H1 (cell line): ENCODE measurements at regions not wholly inside any gene's neighbourhood (a gene's known extent, or its start where the extent isn't known, plus 50 kb on each side); places are given as distances from the start of the nearest gene placed in this dataset.

Experiments
- CTCF ChIA-PET: fragments of 300-600 bp; sonication (Branson Sonifier 250); formaldehyde crosslinking; loops from one replicate; lab custom pipeline; 2021; ENCODE audit not compliant: partially characterized antibody; lab: Charles Lee
- POLR2A ChIA-PET: fragments of 300-600 bp; sonication (Branson Sonifier 250); formaldehyde crosslinking; loops from one replicate; lab custom pipeline; 2021; ENCODE audit warnings: inconsistent platforms; ENCODE audit not compliant: partially characterized antibody; lab: Charles Lee
- DNase-seq, 2 experiments: peaks; one replicate each; pipeline versions ENCODE4 v3.0.0 to v3.0.0-alpha.2; 2010 to 2022; ENCODE audit warnings: low spot score in 2 of 2, low read depth in 1 of 2, mixed read lengths in 1 of 2
- FAIRE-seq: peaks from 2 replicates; lab custom pipeline; 2011; peaks lifted over from hg19 to GRCh38; lab: Jason Lieb, UNC
- H2AFZ ChIP-seq: 2 replicates; pipeline ENCODE4 v1.8.1; 2012; ENCODE audit warnings: low read length, inconsistent platforms
- H2AK5ac ChIP-seq: 2 replicates; pipeline ENCODE4 v1.6.1; 2013; ENCODE audit warnings: low read depth, low read length
- H2BK120ac ChIP-seq: replicated peaks from 2 replicates; pipeline ENCODE3; 2013; ENCODE audit warnings: low read depth, low read length, inconsistent platforms
- H2BK12ac ChIP-seq: 2 replicates; pipeline ENCODE4 v1.6.1; 2013; ENCODE audit warnings: low read depth, low read length
- H2BK15ac ChIP-seq: 2 replicates; pipeline ENCODE4 v1.6.1; 2013; ENCODE audit warnings: low read length
- H2BK20ac ChIP-seq: 2 replicates; pipeline ENCODE4 v1.6.1; 2013; ENCODE audit warnings: low read length
- H2BK5ac ChIP-seq: 2 replicates; pipeline ENCODE4 v1.6.1; 2013; ENCODE audit warnings: low read depth, low read length
- H3K14ac ChIP-seq: 2 replicates; pipeline ENCODE4 v1.6.1; 2013; ENCODE audit warnings: inconsistent platforms; ENCODE audit not compliant: insufficient read length
- H3K18ac ChIP-seq: 2 replicates; pipeline ENCODE4 v1.6.1; 2013; ENCODE audit warnings: low read length; ENCODE audit errors: extremely low read depth
- H3K23ac ChIP-seq: 2 replicates; pipeline ENCODE4 v1.6.1; 2013; ENCODE audit warnings: inconsistent platforms; ENCODE audit not compliant: insufficient read length
- H3K23me2 ChIP-seq: 2 replicates; pipeline ENCODE4 v1.6.1; 2013; ENCODE audit warnings: low read depth, low read length
- H3K27ac ChIP-seq: 2 replicates; pipeline ENCODE4 v1.6.1; 2011; ENCODE audit warnings: low read depth, low read length, inconsistent platforms
- H3K27me3 ChIP-seq, 4 experiments: replicated peaks in 1 of 4; 1 replicate in 1 of 4; 2 replicates in 3 of 4; pipeline versions ENCODE4 v1.6.1 to v1.8.1; 2011 to 2013; ENCODE audit warnings: low read length in 3 of 4, mild to moderate bottlenecking in 3 of 4, inconsistent platforms in 2 of 4, mixed read lengths in 2 of 4, moderate library complexity in 1 of 4; ENCODE audit not compliant: control insufficient read depth in 3 of 4, insufficient read depth in 3 of 4; ENCODE audit errors: extremely low read depth in 1 of 4
- H3K36me3 ChIP-seq, 4 experiments: 2 replicates each; pipeline versions ENCODE4 v1.6.1 to v1.8.1; 2011 to 2013; ENCODE audit warnings: mild to moderate bottlenecking in 4 of 4, low read length in 3 of 4, moderate library complexity in 2 of 4, control low read depth in 1 of 4, inconsistent platforms in 1 of 4; ENCODE audit not compliant: insufficient read depth in 4 of 4, control insufficient read depth in 2 of 4
- H3K4ac ChIP-seq: replicated peaks from 2 replicates; pipeline ENCODE3; 2013; ENCODE audit warnings: low read length, low read depth, mixed read lengths, inconsistent platforms; ENCODE audit not compliant: insufficient read length
- H3K4me1 ChIP-seq, 4 experiments: replicated peaks in 1 of 4; 1 replicate in 1 of 4; 2 replicates in 3 of 4; pipeline versions ENCODE4 v1.6.1 to v1.8.1; 2011 to 2013; ENCODE audit warnings: low read length in 3 of 4, inconsistent platforms in 2 of 4, mixed read lengths in 1 of 4; ENCODE audit not compliant: insufficient read depth in 4 of 4, control insufficient read depth in 3 of 4
- H3K4me2 ChIP-seq, 2 experiments: 2 replicates each; pipeline versions ENCODE4 v1.6.1 to v1.8.1; 2011 to 2013; ENCODE audit warnings: low read depth in 2 of 2, low read length in 2 of 2, control low read depth in 1 of 2, inconsistent platforms in 1 of 2, mild to moderate bottlenecking in 1 of 2; ENCODE audit not compliant: insufficient read depth in 1 of 2
- H3K4me3 ChIP-seq, 4 experiments: fragments of 200-600, 300-600 bp in 1 of 4; sonication (generic), shearing (Covaris generic), sonication (Bioruptor Twin) in 1 of 4; 2 replicates each; pipeline versions ENCODE4 v1.5.1 to v1.8.1; 2011 to 2016; ENCODE audit warnings: low read length in 4 of 4, low read depth in 3 of 4, control low read depth in 2 of 4, inconsistent platforms in 2 of 4, mild to moderate bottlenecking in 2 of 4, mixed read lengths in 1 of 4, moderate library complexity in 1 of 4; ENCODE audit not compliant: insufficient read depth in 2 of 4; ENCODE audit errors: extremely low read depth in 1 of 4
- H3K56ac ChIP-seq: replicated peaks from 2 replicates; pipeline ENCODE3; 2013; ENCODE audit warnings: low read depth, mild to moderate bottlenecking, mixed read lengths, low read length, inconsistent platforms; ENCODE audit not compliant: insufficient read length
- H3K79me1 ChIP-seq: 2 replicates; pipeline ENCODE4 v1.6.1; 2013; ENCODE audit warnings: low read depth, low read length, control low read depth
- H3K79me2 ChIP-seq, 2 experiments: 2 replicates each; pipeline versions ENCODE4 v1.6.1 to v1.8.1; 2012 to 2013; ENCODE audit warnings: low read length in 2 of 2, mild to moderate bottlenecking in 2 of 2, inconsistent platforms in 1 of 2; ENCODE audit not compliant: insufficient read depth in 2 of 2, control insufficient read depth in 1 of 2
- H3K9ac ChIP-seq, 4 experiments: replicated peaks in 1 of 4; 1 replicate in 1 of 4; 2 replicates in 3 of 4; pipeline versions ENCODE4 v1.6.1 to v1.8.1; 2011 to 2013; ENCODE audit warnings: low read depth in 3 of 4, low read length in 3 of 4, control low read depth in 2 of 4, mild to moderate bottlenecking in 2 of 4, moderate library complexity in 2 of 4, inconsistent platforms in 1 of 4; ENCODE audit errors: extremely low read depth in 1 of 4
- H3K9me3 ChIP-seq, 2 experiments: 2 replicates each; pipeline versions ENCODE4 v1.6.1 to v1.8.1; 2012 to 2013; ENCODE audit warnings: mild to moderate bottlenecking in 2 of 2, moderate library complexity in 2 of 2, control low read depth in 1 of 2, inconsistent platforms in 1 of 2, low read depth in 1 of 2, low read length in 1 of 2, mixed read lengths in 1 of 2; ENCODE audit not compliant: insufficient read depth in 2 of 2
- H4K20me1 ChIP-seq, 2 experiments: replicated peaks in 1 of 2; 2 replicates each; pipeline versions ENCODE3 to v1.8.1; 2011 to 2013; ENCODE audit warnings: inconsistent platforms in 2 of 2, low read length in 2 of 2, mild to moderate bottlenecking in 1 of 2; ENCODE audit not compliant: insufficient read depth in 2 of 2, control insufficient read depth in 1 of 2
- H4K5ac ChIP-seq: 2 replicates; pipeline ENCODE4 v1.6.1; 2013; ENCODE audit warnings: low read length, low read depth, mixed read lengths, inconsistent platforms; ENCODE audit not compliant: insufficient read length
- H4K8ac ChIP-seq: 2 replicates; pipeline ENCODE4 v1.8.0; 2013; ENCODE audit warnings: mild to moderate bottlenecking, moderate library complexity, low read length, inconsistent platforms; ENCODE audit not compliant: insufficient read depth; ENCODE audit errors: extremely low read depth
- H4K91ac ChIP-seq: replicated peaks from 2 replicates; pipeline ENCODE3; 2013; ENCODE audit warnings: low read length, mixed read lengths, inconsistent platforms; ENCODE audit not compliant: insufficient read length
- BRCA1 ChIP-seq: IDR thresholded peaks from 2 replicates; pipeline ENCODE4 v1.6.1; 2012; ENCODE audit warnings: low read depth, low read length, improper control_type of control experiment
- CBX5 ChIP-seq: fragments of 300-800, 300-1000 bp; sonication (generic); IDR thresholded peaks from 2 replicates; pipeline ENCODE4 v1.7.1; 2016; ENCODE audit warnings: antibody characterized with exemption, low read length, low read depth
- CEBPB ChIP-seq: IDR thresholded peaks from 2 replicates; pipeline ENCODE4 v1.6.1; 2012; ENCODE audit warnings: low read depth, low read length
- CHD2 ChIP-seq: IDR thresholded peaks from 2 replicates; pipeline ENCODE4 v1.6.1; 2012; ENCODE audit warnings: low read length, improper control_type of control experiment
- JUND ChIP-seq: IDR thresholded peaks from 2 replicates; pipeline ENCODE4 v1.6.1; 2011; ENCODE audit warnings: mild to moderate bottlenecking, improper control_type of control experiment, low read length
- KDM1A ChIP-seq: fragments of 200-600, 300-600 bp; sonication (generic); IDR thresholded peaks from 2 replicates; pipeline ENCODE4 v1.7.1; 2016; ENCODE audit warnings: mild to moderate bottlenecking, low read length, borderline replicate concordance
- MAFK ChIP-seq: IDR thresholded peaks from 2 replicates; pipeline ENCODE4 v1.6.1; 2012; ENCODE audit warnings: low read depth, mild to moderate bottlenecking, improper control_type of control experiment, low read length
- PHF8 ChIP-seq: fragments of 200-600 bp; sonication (generic); conservative IDR thresholded peaks from 2 replicates; pipeline ENCODE4 v1.7.1; 2012; ENCODE audit warnings: low read depth, mild to moderate bottlenecking, inconsistent platforms, low read length, moderate library complexity
- POLR2A ChIP-seq, 2 experiments: IDR thresholded peaks; 1 replicate in 1 of 2; 2 replicates in 1 of 2; pipeline ENCODE4 v1.6.1; 2011; ENCODE audit warnings: low read depth in 2 of 2, low read length in 2 of 2, mild to moderate bottlenecking in 2 of 2; ENCODE audit errors: control extremely low read depth in 1 of 2
- RBBP5 ChIP-seq: IDR thresholded peaks from 2 replicates; pipeline ENCODE4 v1.7.1; 2012; ENCODE audit warnings: low read depth, mild to moderate bottlenecking, inconsistent platforms, low read length, moderate library complexity, borderline replicate concordance
- SIN3A ChIP-seq, 2 experiments: IDR thresholded peaks in 1 of 2; conservative IDR thresholded peaks in 1 of 2; 2 replicates each; pipeline ENCODE4 v1.6.1; 2011 to 2012; ENCODE audit warnings: low read length in 2 of 2, improper control_type of control experiment in 1 of 2, low read depth in 1 of 2, mild to moderate bottlenecking in 1 of 2
- SRF ChIP-seq: IDR thresholded peaks from 2 replicates; pipeline ENCODE4 v1.6.1; 2011; ENCODE audit warnings: mild to moderate bottlenecking, low read depth, low read length, moderate library complexity
- whole genome bisulfite sequencing, 2 experiments: shearing (Covaris generic) in 1 of 2; methylation state at CpG; one replicate each; pipeline versions ENCODE4 v1.1.6 to v1.1.7; 2013 to 2015; ENCODE audit warnings: low lambda C conversion rate in 2 of 2, mixed read lengths in 2 of 2, inconsistent platforms in 1 of 2, low coverage in 1 of 2, missing lambda C conversion rate in 1 of 2; ENCODE audit not compliant: insufficient replicate concordance in 2 of 2, insufficient coverage in 1 of 2, insufficient read length in 1 of 2; ENCODE audit errors: extremely low coverage in 1 of 2, missing lambda C conversion rate in 1 of 2; 5-methylcytosine and 5-hydroxymethylcytosine counted together
- TF ChIP-seq, protein P1 (sequence below): IDR thresholded peaks from 2 replicates; pipeline ENCODE4 v1.6.1; 2012; ENCODE audit warnings: inconsistent platforms
- TF ChIP-seq, protein P2 (sequence below): IDR thresholded peaks from 2 replicates; pipeline ENCODE4 v1.6.1; 2012; ENCODE audit warnings: low read length, inconsistent platforms

DNA sequence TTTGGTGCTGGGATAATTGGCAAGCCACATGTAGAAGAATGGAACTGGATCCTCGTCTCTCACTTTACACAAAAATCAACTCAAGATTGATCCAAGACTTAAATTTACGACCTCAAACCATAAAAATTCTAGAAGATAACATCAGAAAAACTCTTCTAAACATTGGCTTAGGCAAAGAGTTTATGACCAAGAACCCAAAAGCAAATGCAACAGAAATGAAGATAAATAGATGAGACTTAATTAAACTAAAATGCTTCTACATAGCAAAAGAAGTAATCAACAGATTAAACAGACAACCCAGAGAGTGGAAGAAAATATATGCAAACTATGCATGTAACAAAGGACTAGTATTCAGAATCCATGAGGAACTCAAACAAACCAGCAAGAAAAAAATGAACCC lies 80.1 kb downstream of the CLDN1 start:
- 95% methylated on average over 2 of the region's 2 CpGs; no CpG with 5 or more reads in 1 of the 2 experiments for WGBS, 2 experiments
- POLR2A ChIA-PET: no interaction called here
- TF ChIP-seq SRF: no peak
- TF ChIP-seq KDM1A: no peak
- TF ChIP-seq CHD2: no peak
- TF ChIP-seq CBX5: no peak
- TF ChIP-seq RBBP5: no peak
- TF ChIP-seq JUND: no peak
- TF ChIP-seq SIN3A (conservative IDR thresholded peaks at IDR 0.05 in 1 of 2, IDR thresholded peaks at IDR 0.05 in 1 of 2; ENCODE audit: low read depth in 1 of 2, low read length in 2 of 2): no peak
- no peak for TF ChIP-seq POLR2A (IDR thresholded peaks at IDR 0.05; ENCODE audit: control extremely low read depth in 1 of 2, low read depth in 2 of 2, low read length in 2 of 2)
- TF ChIP-seq BRCA1: no peak
- no peak for TF ChIP-seq CEBPB
- TF ChIP-seq, protein P1, sequence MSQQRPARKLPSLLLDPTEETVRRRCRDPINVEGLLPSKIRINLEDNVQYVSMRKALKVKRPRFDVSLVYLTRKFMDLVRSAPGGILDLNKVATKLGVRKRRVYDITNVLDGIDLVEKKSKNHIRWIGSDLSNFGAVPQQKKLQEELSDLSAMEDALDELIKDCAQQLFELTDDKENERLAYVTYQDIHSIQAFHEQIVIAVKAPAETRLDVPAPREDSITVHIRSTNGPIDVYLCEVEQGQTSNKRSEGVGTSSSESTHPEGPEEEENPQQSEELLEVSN: no peak
- no peak for TF ChIP-seq MAFK
- TF ChIP-seq, protein P2, sequence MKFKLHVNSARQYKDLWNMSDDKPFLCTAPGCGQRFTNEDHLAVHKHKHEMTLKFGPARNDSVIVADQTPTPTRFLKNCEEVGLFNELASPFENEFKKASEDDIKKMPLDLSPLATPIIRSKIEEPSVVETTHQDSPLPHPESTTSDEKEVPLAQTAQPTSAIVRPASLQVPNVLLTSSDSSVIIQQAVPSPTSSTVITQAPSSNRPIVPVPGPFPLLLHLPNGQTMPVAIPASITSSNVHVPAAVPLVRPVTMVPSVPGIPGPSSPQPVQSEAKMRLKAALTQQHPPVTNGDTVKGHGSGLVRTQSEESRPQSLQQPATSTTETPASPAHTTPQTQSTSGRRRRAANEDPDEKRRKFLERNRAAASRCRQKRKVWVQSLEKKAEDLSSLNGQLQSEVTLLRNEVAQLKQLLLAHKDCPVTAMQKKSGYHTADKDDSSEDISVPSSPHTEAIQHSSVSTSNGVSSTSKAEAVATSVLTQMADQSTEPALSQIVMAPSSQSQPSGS: no peak
- no peak for TF ChIP-seq PHF8

More for the DNA sequence above, 80.1 kb downstream of the CLDN1 start:
- Histone ChIP-seq H3K27ac (no peak overlapping the region), H3K4me2 (no peak overlapping the region), H2BK120ac (no peak overlapping the region), H2AFZ (no peak overlapping the region), H4K20me1 (no peaks in the 10 kb centered on the region), H3K14ac (no peak overlapping the region), H3K18ac (no peak overlapping the region), H3K9me3 (peaks cover 17 to 18% of the 10 kb centered on the region in 2 experiments), H3K27me3 (no peaks in the 10 kb centered on the region), H3K4ac (no peak overlapping the region), H2BK20ac (no peak overlapping the region), H3K79me2 (no peaks in the 10 kb centered on the region), H2BK15ac (no peak overlapping the region), H4K5ac (no peak overlapping the region), H4K91ac (no peak overlapping the region), H3K4me3 (no peak overlapping the region), H2BK12ac (no peak overlapping the region), H3K56ac (no peak overlapping the region), H3K23ac (no peak overlapping the region), H2AK5ac (no peak overlapping the region), H3K79me1 (no peaks in the 10 kb centered on the region), H3K9ac (no peak overlapping the region), H3K36me3 (no peaks in the 10 kb centered on the region), H4K8ac (no peak overlapping the region), H3K23me2 (no peaks in the 10 kb centered on the region), H2BK5ac (no peak overlapping the region), H3K4me1 (no peaks in the 10 kb centered on the region; a peak in 1 of 7 replicates)
- DNase-seq: no peak
- no peak for FAIRE-seq
- CTCF ChIA-PET: no interaction called here
